IMR-90 (cell line): ENCODE measurements at regions not wholly inside any gene's neighbourhood (a gene's known extent, or its start where the extent isn't known, plus 50 kb on each side); places are given as distances from the start of the nearest gene placed in this dataset.

Source experiments
- BHLHE40 ChIP-seq: fragments of 150-350 bp; IDR thresholded peaks from 2 replicates; pipeline ENCODE4 v1.6.1; 2016; ENCODE audit warnings: mild to moderate bottlenecking, low read depth, low read length
- CEBPB ChIP-seq: IDR thresholded peaks from 2 replicates; pipeline ENCODE4 v1.6.1; 2012; ENCODE audit warnings: low read depth, low read length, improper control_type of control experiment
- CTCF ChIP-seq: conservative IDR thresholded peaks from 2 replicates; pipeline ENCODE4 v1.5.1; 2012; ENCODE audit warnings: mild to moderate bottlenecking, low read depth, low read length, improper control_type of control experiment
- FOS ChIP-seq: fragments of 150-350 bp; IDR thresholded peaks from 2 replicates; pipeline ENCODE4 v1.6.1; 2016; ENCODE audit warnings: low read depth, low read length
- MAFK ChIP-seq: IDR thresholded peaks from 2 replicates; pipeline ENCODE4 v1.6.1; 2012; ENCODE audit warnings: low read depth, low read length, improper control_type of control experiment
- MAZ ChIP-seq: IDR thresholded peaks from 2 replicates; pipeline ENCODE4 v1.6.1; 2012; ENCODE audit warnings: low read depth, mild to moderate bottlenecking, low read length, improper control_type of control experiment, moderate library complexity, borderline replicate concordance
- MXI1 ChIP-seq: IDR thresholded peaks from 2 replicates; pipeline ENCODE4 v1.6.1; 2012; ENCODE audit warnings: low read depth, mild to moderate bottlenecking, low read length, moderate library complexity, borderline replicate concordance
- NFE2L2 ChIP-seq: fragments of 150-350 bp; IDR thresholded peaks from 2 replicates; pipeline ENCODE4 v1.6.1; 2016; ENCODE audit warnings: low read depth, mild to moderate bottlenecking, low read length
- POLR2A ChIP-seq: IDR thresholded peaks from 2 replicates; pipeline ENCODE4 v1.6.1; 2012; ENCODE audit warnings: mild to moderate bottlenecking, low read depth, low read length
- RAD21 ChIP-seq: IDR thresholded peaks from 2 replicates; pipeline ENCODE4 v1.6.1; 2012; ENCODE audit warnings: low read length, improper control_type of control experiment
- RCOR1 ChIP-seq: IDR thresholded peaks from 2 replicates; pipeline ENCODE4 v1.6.1; 2012; ENCODE audit warnings: mild to moderate bottlenecking, low read length, improper control_type of control experiment; ENCODE audit not compliant: insufficient replicate concordance
- TF ChIP-seq, protein P1 (sequence below): fragments of 150-350 bp; IDR thresholded peaks from 2 replicates; pipeline ENCODE4 v1.6.1; 2017; ENCODE audit warnings: mild to moderate bottlenecking, antibody characterized with exemption, low read length, low read depth
- TF ChIP-seq, protein P2 (sequence below): fragments of 150-350 bp; IDR thresholded peaks from 2 replicates; pipeline ENCODE4 v1.6.1; 2016; ENCODE audit warnings: low read depth, mild to moderate bottlenecking, low read length, moderate library complexity, borderline replicate concordance

DNA sequence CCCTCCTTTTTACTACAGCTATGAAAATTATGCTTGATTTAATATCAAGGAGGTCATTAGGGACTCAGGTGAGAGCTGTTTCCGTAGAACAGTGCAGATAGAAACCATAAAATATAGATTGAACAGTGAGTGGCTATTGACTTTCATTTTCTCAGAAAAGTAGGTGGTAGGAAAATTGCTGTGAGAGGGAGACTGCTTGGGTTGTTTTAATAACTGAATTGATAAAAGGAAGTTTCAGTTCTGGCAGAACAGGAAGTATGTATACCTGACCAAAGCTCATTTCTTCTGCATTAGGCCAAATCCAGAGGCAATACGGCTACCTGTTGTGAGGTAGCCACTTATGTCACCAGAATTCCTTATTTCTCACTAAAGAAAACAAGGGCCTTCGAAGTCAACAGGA is 761.7 kb upstream of the ARRDC3 start:
- TF ChIP-seq CTCF: no peak
- no peak for TF ChIP-seq CEBPB
- TF ChIP-seq RCOR1: no peak
- TF ChIP-seq, protein P1, sequence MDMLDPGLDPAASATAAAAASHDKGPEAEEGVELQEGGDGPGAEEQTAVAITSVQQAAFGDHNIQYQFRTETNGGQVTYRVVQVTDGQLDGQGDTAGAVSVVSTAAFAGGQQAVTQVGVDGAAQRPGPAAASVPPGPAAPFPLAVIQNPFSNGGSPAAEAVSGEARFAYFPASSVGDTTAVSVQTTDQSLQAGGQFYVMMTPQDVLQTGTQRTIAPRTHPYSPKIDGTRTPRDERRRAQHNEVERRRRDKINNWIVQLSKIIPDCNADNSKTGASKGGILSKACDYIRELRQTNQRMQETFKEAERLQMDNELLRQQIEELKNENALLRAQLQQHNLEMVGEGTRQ: no peak
- TF ChIP-seq NFE2L2: no peak
- no peak for TF ChIP-seq POLR2A
- TF ChIP-seq MAFK: no peak
- no peak for TF ChIP-seq BHLHE40
- no peak for TF ChIP-seq RAD21
- TF ChIP-seq MAZ: no peak
- TF ChIP-seq, protein P2, sequence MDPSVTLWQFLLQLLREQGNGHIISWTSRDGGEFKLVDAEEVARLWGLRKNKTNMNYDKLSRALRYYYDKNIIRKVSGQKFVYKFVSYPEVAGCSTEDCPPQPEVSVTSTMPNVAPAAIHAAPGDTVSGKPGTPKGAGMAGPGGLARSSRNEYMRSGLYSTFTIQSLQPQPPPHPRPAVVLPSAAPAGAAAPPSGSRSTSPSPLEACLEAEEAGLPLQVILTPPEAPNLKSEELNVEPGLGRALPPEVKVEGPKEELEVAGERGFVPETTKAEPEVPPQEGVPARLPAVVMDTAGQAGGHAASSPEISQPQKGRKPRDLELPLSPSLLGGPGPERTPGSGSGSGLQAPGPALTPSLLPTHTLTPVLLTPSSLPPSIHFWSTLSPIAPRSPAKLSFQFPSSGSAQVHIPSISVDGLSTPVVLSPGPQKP: no peak
- no peak for TF ChIP-seq MXI1
- no peak for TF ChIP-seq FOS
